ENCODE measurements at regions not wholly inside any gene's neighbourhood (a gene's known extent, or its start where the extent isn't known, plus 50 kb on each side); places are given as distances from the start of the nearest gene placed in this dataset.

DNA sequence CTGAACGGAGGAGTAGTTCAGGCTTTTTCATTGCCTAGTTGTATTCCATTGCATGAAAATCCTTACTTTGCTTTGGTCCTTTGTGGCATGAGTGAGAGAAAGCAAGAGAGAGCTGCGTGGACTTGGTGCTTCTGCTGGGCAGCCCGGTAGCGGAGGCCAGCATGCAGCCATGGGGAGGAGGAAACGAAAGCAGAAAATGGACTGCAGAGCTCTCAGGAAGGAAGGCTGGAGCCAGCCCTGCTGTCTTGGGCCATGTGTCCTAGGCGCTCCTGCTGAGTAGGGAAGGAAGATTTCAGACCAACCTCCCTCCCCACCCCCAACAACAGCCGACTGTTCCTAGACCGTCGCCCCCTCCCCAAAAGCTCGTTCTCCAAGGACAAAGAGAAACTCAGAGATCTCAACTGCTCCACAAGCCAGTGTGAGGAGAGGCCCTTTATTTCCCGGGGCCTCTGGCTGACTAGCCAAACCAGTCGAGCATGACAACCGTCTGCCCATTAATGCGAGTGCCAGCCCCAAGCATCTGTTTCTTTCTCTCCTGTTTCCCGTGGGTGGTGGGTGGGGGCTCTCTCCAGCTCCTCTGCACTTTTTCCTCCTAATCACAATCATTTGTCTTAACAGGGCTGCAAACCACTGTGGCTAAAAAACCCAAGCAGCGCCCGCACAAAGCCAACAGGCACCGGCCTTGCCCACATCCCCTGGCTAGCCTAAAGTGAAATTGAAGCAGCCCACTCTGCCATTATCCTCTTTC lies 66.8 kb upstream of the FZD7 start:
- Histone ChIP-seq H3K9me3 (no peaks in the 10 kb centered on the region), H3K36me3 (no peaks in the 10 kb centered on the region), H3K4me3 (no peak overlapping the region), H3K27me3 (replicated peaks; ENCODE audit: insufficient read depth) (no peaks in the 10 kb centered on the region), H3K4me1 (replicated peaks) (no peaks in the 10 kb centered on the region), H3K27ac (no peak overlapping the region)
- peak; percentile 41 for DNase-seq (ENCODE audit: low spot score)
- TF ChIP-seq POLR2A (IDR thresholded peaks at IDR 0.05), result no peak
- no peak for TF ChIP-seq POLR2AphosphoS5 (IDR thresholded peaks at IDR 0.05)
- TF ChIP-seq CTCF (IDR thresholded peaks at IDR 0.05), result no peak
- WGBS, result 55% methylated on average over 18 of the region's 18 CpGs
- intact Hi-C loops (cut with DNase I), result no loop called here

GRCh38 chr2:201968050-201968449 lies 65.6 kb upstream of the FZD7 start:
- no peak for DNase-seq (ENCODE audit: low spot score)
- no peaks in the 10 kb centered on the region for H3K27me3 ChIP-seq (replicated peaks; ENCODE audit: insufficient read depth)
- H3K9me3 ChIP-seq, result no peaks in the 10 kb centered on the region
- WGBS, result 88% methylated on average over 6 of the region's 6 CpGs
- intact Hi-C loops (cut with DNase I), result no loop called here
- H3K27ac ChIP-seq, result no peak overlapping the region
- no peaks in the 10 kb centered on the region for H3K36me3 ChIP-seq
- no peaks in the 10 kb centered on the region for H3K4me1 ChIP-seq (replicated peaks)
- TF ChIP-seq POLR2AphosphoS5 (IDR thresholded peaks at IDR 0.05), result no peak
- TF ChIP-seq CTCF (IDR thresholded peaks at IDR 0.05), result no peak
- TF ChIP-seq POLR2A (IDR thresholded peaks at IDR 0.05), result no peak
- no peak overlapping the region for H3K4me3 ChIP-seq

DNA sequence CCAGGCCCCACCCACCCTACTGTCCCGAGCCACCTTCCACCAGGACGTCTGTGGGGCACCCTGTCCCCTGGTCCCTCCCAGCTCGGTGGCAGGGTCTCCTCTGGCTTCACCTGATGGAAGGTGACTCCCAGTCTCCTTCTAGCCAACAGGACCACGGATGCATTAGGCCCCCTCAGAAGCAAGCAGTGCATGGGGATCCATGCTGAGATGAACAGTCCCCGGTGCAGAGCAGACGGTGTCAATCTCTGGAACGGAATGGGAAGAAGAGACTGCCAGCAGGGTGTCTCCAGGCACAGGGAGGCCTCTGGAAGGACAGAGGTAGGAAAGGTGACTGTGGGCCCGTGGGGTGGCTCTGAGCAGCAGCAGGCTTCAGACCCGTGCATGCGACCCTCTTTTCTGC lies 65.2 kb upstream of the FZD7 start:
- no peak for TF ChIP-seq POLR2AphosphoS5 (IDR thresholded peaks at IDR 0.05)
- no peak for TF ChIP-seq POLR2A (IDR thresholded peaks at IDR 0.05)
- TF ChIP-seq CTCF (IDR thresholded peaks at IDR 0.05), result no peak
- Histone ChIP-seq H3K9me3 (no peaks in the 10 kb centered on the region), H3K36me3 (no peaks in the 10 kb centered on the region), H3K4me3 (no peak overlapping the region), H3K27me3 (replicated peaks; ENCODE audit: insufficient read depth) (no peaks in the 10 kb centered on the region), H3K27ac (no peak overlapping the region), H3K4me1 (replicated peaks) (no peaks in the 10 kb centered on the region)
- no peak for DNase-seq (ENCODE audit: low spot score)
- intact Hi-C loops (cut with DNase I), result no loop called here
- 91% methylated on average over 10 of the region's 10 CpGs for WGBS

DNA sequence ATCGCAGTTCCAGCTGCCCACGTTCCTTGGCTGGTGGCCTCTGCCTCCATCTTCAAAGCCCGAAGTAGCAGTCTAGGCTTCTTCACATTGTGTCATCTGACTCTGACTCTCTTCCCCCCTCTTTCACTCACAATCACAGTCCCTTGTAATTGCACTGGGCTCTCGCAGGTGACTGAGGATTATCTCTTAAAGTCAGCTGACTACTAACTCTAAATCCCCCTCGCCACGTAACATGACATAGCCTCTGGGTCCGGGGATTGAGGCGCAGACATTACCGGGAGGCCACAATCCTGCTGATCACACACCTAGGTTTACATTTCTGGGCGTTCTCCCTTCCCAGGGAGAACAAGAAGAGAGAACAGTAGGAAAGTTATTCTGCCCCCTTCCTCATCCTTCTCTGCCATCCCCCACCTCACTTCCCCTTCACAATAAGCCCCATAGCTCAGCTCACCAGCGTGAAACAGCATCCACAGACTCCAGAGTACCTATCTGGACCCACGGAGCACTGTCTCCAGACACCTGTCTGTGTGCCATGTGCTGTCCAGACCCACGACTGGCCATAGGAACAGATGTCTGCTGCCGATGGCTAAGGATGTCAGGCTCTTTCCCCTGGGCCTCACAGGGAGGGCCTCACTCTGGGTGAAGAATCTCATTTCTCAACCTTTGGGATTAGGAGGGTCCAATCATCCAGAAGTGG lies 64.3 kb upstream of the FZD7 start:
- no peak overlapping the region for H3K27ac ChIP-seq
- no peak for TF ChIP-seq CTCF (IDR thresholded peaks at IDR 0.05)
- no peak for TF ChIP-seq POLR2A (IDR thresholded peaks at IDR 0.05)
- TF ChIP-seq POLR2AphosphoS5 (IDR thresholded peaks at IDR 0.05), result no peak
- DNase-seq (ENCODE audit: low spot score), result no peak
- H3K27me3 ChIP-seq (replicated peaks; ENCODE audit: insufficient read depth), result no peaks in the 10 kb centered on the region
- H3K36me3 ChIP-seq, result no peaks in the 10 kb centered on the region
- H3K9me3 ChIP-seq, result no peaks in the 10 kb centered on the region
- WGBS, result 91% methylated on average over 14 of the region's 14 CpGs
- intact Hi-C loops (cut with DNase I), result no loop called here
- H3K4me1 ChIP-seq (replicated peaks), result no peaks in the 10 kb centered on the region
- H3K4me3 ChIP-seq, result no peak overlapping the region
